Brain microvascular endothelial cell (primary cell): ENCODE measurements at regions not wholly inside any gene's neighbourhood (a gene's known extent, or its start where the extent isn't known, plus 50 kb on each side); places are given as distances from the start of the nearest gene placed in this dataset.
"Not testable (repeated sequence)": the region's sequence is repeated elsewhere in the genome, so short reads cannot be mapped to it uniquely, and the experiment has no call there.

Source experiments
- DNase-seq: peaks from one replicate; pipeline ENCODE4 v3.0.0-alpha.2; 2020
- H3K27ac ChIP-seq: fragments of 250-450 bp; sonication (Bioruptor Pico); 2 replicates; pipeline ENCODE4 v1.5.1; 2020; ENCODE audit warnings: mild to moderate bottlenecking, moderate library complexity
- H3K27me3 ChIP-seq: fragments of 250-450 bp; sonication (Bioruptor Pico); replicated peaks from 2 replicates; pipeline ENCODE4 v1.5.1; 2020; ENCODE audit warnings: mild to moderate bottlenecking
- H3K36me3 ChIP-seq: fragments of 250-450 bp; sonication (Bioruptor Pico); replicated peaks from 2 replicates; pipeline ENCODE4 v1.5.1; 2020; ENCODE audit warnings: mild to moderate bottlenecking
- H3K4me3 ChIP-seq: 2 replicates; pipeline ENCODE4 v1.5.1; 2011; ENCODE audit warnings: low read depth, mild to moderate bottlenecking, control low read depth, low read length, moderate library complexity
- CTCF ChIP-seq: IDR thresholded peaks from 2 replicates; pipeline ENCODE4 v1.5.1; 2011; ENCODE audit warnings: low read depth, mild to moderate bottlenecking, moderate library complexity, low read length, control low read depth, inconsistent platforms; ENCODE audit errors: missing control alignments
- in situ Hi-C: cut with HindIII; loops from 2 replicates; pipeline ENCODE4 v1.10.0; 2017; ENCODE audit warnings: low sequenced_read_pairs, low pct_ligation_motif_present

GRCh38 chr16:31674686-31675085, 147.0 kb downstream of the AHSP start:
- no peak overlapping the region for H3K27ac ChIP-seq
- H3K27me3 ChIP-seq, result no peaks in the 10 kb centered on the region
- no peak overlapping the region for H3K4me3 ChIP-seq
- in situ Hi-C loops, result no loop called here
- H3K36me3 ChIP-seq, result no peaks in the 10 kb centered on the region
- TF ChIP-seq CTCF, result no peak
- DNase-seq, result no peak

- TF ChIP-seq CTCF, result no peak
- Histone ChIP-seq H3K4me3 (no peak overlapping the region), H3K36me3 (no peaks in the 10 kb centered on the region), H3K27me3 (no peaks in the 10 kb centered on the region), H3K27ac (no peak overlapping the region)
- DNase-seq, result no peak
- in situ Hi-C loops, result no loop called here
Measured at GRCh38 chr16:31676731-31677130, 149.0 kb downstream of the AHSP start.

GRCh38 chr16:31678649-31679325, 151.1 kb downstream of the AHSP start:
- no peak for DNase-seq
- Histone ChIP-seq H3K4me3 (no peak overlapping the region), H3K36me3 (no peaks in the 10 kb centered on the region), H3K27ac (no peak overlapping the region), H3K27me3 (no peaks in the 10 kb centered on the region)
- in situ Hi-C loops, result no loop called here
- TF ChIP-seq CTCF, result no peak

- H3K4me3 ChIP-seq, H3K27ac ChIP-seq, in situ Hi-C loops, H3K27me3 ChIP-seq, H3K36me3 ChIP-seq, DNase-seq: not testable (repeated sequence)
Measured at GRCh38 chr16:31689331-31689730, 161.6 kb downstream of the AHSP start.

- H3K27me3 ChIP-seq, H3K27ac ChIP-seq, DNase-seq, H3K36me3 ChIP-seq, H3K4me3 ChIP-seq, in situ Hi-C loops: not testable (repeated sequence)
Measured at GRCh38 chr16:31692338-31692737, 164.6 kb downstream of the AHSP start.

GRCh38 chr16:31693733-31694132, 166.0 kb downstream of the AHSP start:
- Histone ChIP-seq H3K27me3 (no peaks in the 10 kb centered on the region), H3K36me3 (no peaks in the 10 kb centered on the region), H3K4me3 (no peak overlapping the region), H3K27ac (no peak overlapping the region)
- in situ Hi-C loops, result no loop called here
- no peak for DNase-seq
- no peak for TF ChIP-seq CTCF

GRCh38 chr16:31694461-31694860, 166.8 kb downstream of the AHSP start:
- H3K36me3 ChIP-seq, result no peaks in the 10 kb centered on the region
- H3K27me3 ChIP-seq, result no peaks in the 10 kb centered on the region
- no peak overlapping the region for H3K27ac ChIP-seq
- in situ Hi-C loops, result no loop called here
- DNase-seq, result no peak
- H3K4me3 ChIP-seq, result no peak overlapping the region
- TF ChIP-seq CTCF, result no peak
